Liver (tissue), 8 donors: ENCODE measurements at regions not wholly inside any gene's neighbourhood (a gene's known extent, or its start where the extent isn't known, plus 50 kb on each side); places are given as distances from the start of the nearest gene placed in this dataset.

Source experiments
- DNase-seq: peaks from one replicate; pipeline ENCODE4 v3.0.0-alpha.2; 2017; ENCODE audit warnings: low spot score
- H3K27ac ChIP-seq, 2 donors: one replicate each; pipeline ENCODE4 v1.7.0; 2013; ENCODE audit warnings: inconsistent platforms in 2 of 2, low read length in 2 of 2, control low read depth in 1 of 2, low read depth in 1 of 2, mild to moderate bottlenecking in 1 of 2
- H3K27me3 ChIP-seq, 4 donors: one replicate each; pipeline versions ENCODE4 v1.6.1 to v1.7.0; 2013; ENCODE audit warnings: low read length in 3 of 4, inconsistent platforms in 1 of 4, mild to moderate bottlenecking in 1 of 4, moderate library complexity in 1 of 4; ENCODE audit not compliant: control insufficient read depth in 4 of 4, insufficient read depth in 4 of 4
- H3K36me3 ChIP-seq, 4 donors: one replicate each; pipeline versions ENCODE4 v1.6.1 to v1.7.0; 2013; ENCODE audit warnings: low read length in 3 of 4, mild to moderate bottlenecking in 3 of 4, low read depth in 1 of 4, moderate library complexity in 1 of 4; ENCODE audit not compliant: control insufficient read depth in 4 of 4, insufficient read depth in 3 of 4
- H3K4me1 ChIP-seq, 4 donors: one replicate each; pipeline versions ENCODE4 v1.6.1 to v1.7.0; 2013; ENCODE audit warnings: low read length in 3 of 4, mild to moderate bottlenecking in 3 of 4, moderate library complexity in 1 of 4; ENCODE audit not compliant: control insufficient read depth in 4 of 4, insufficient read depth in 4 of 4
- H3K4me3 ChIP-seq, 3 donors: one replicate each; pipeline versions ENCODE4 v1.6.1 to v1.7.0; 2013; ENCODE audit warnings: low read length in 3 of 3, control low read depth in 1 of 3, low read depth in 1 of 3, mild to moderate bottlenecking in 1 of 3
- H3K9ac ChIP-seq, 2 donors: one replicate each; pipeline ENCODE4 v1.7.0; 2013; ENCODE audit warnings: low read length in 2 of 2, mild to moderate bottlenecking in 2 of 2, moderate library complexity in 2 of 2, control low read depth in 1 of 2, low read depth in 1 of 2
- H3K9me3 ChIP-seq, 4 donors: one replicate each; pipeline versions ENCODE4 v1.6.1 to v1.7.0; 2013; ENCODE audit warnings: low read length in 3 of 4; ENCODE audit not compliant: control insufficient read depth in 4 of 4
- ATF3 ChIP-seq: IDR thresholded peaks from 2 replicates; pipeline ENCODE4 v1.6.1; 2016; ENCODE audit warnings: antibody characterized with exemption
- EGR1 ChIP-seq, 2 donors: IDR thresholded peaks; 2 replicates each; pipeline ENCODE4 v1.6.1; 2016 to 2018; ENCODE audit warnings: antibody characterized with exemption in 2 of 2, low read depth in 2 of 2
- FOXA1 ChIP-seq: IDR thresholded peaks from 2 replicates; pipeline ENCODE4 v1.6.1; 2016; ENCODE audit warnings: antibody characterized with exemption
- FOXA2 ChIP-seq: IDR thresholded peaks from 2 replicates; pipeline ENCODE4 v1.6.1; 2016; ENCODE audit warnings: antibody characterized with exemption
- GABPA ChIP-seq, 2 donors: IDR thresholded peaks in 1 of 2; conservative IDR thresholded peaks in 1 of 2; 2 replicates each; pipeline ENCODE4 v1.6.1; 2016; ENCODE audit warnings: antibody characterized with exemption in 2 of 2, mild to moderate bottlenecking in 1 of 2, moderate library complexity in 1 of 2
- HNF4A ChIP-seq, 2 donors: conservative IDR thresholded peaks; 2 replicates each; pipeline ENCODE4 v1.6.1; 2016; ENCODE audit warnings: antibody characterized with exemption in 2 of 2, mild to moderate bottlenecking in 2 of 2
- HNF4G ChIP-seq: IDR thresholded peaks from 2 replicates; pipeline ENCODE4 v1.6.1; 2016; ENCODE audit warnings: antibody characterized with exemption
- JUND ChIP-seq, 2 donors: IDR thresholded peaks; 2 replicates each; pipeline ENCODE4 v1.6.1; 2016; ENCODE audit warnings: antibody characterized with exemption in 2 of 2
- NR2F2 ChIP-seq: IDR thresholded peaks from 2 replicates; pipeline ENCODE4 v1.6.1; 2016; ENCODE audit warnings: antibody characterized with exemption
- RAD21 ChIP-seq, 2 donors: IDR thresholded peaks; 2 replicates each; pipeline ENCODE4 v1.6.1; 2016; ENCODE audit warnings: antibody characterized with exemption in 2 of 2, mild to moderate bottlenecking in 2 of 2
- RXRA ChIP-seq, 2 donors: IDR thresholded peaks; 2 replicates each; pipeline ENCODE4 v1.6.1; 2017 to 2018; ENCODE audit warnings: antibody characterized with exemption in 2 of 2, mild to moderate bottlenecking in 1 of 2
- SP1 ChIP-seq: IDR thresholded peaks from 2 replicates; pipeline ENCODE4 v1.6.1; 2018; ENCODE audit warnings: antibody characterized with exemption, mild to moderate bottlenecking
- TAF1 ChIP-seq: conservative IDR thresholded peaks from 2 replicates; pipeline ENCODE4 v1.6.1; 2016; ENCODE audit warnings: antibody characterized with exemption, mild to moderate bottlenecking
- YY1 ChIP-seq: IDR thresholded peaks from 2 replicates; pipeline ENCODE4 v1.6.1; 2016; ENCODE audit warnings: antibody characterized with exemption, mild to moderate bottlenecking
- ZBTB33 ChIP-seq: IDR thresholded peaks from 2 replicates; pipeline ENCODE4 v1.6.1; 2016; ENCODE audit warnings: antibody characterized with exemption
- WGBS: extraction: QIAGEN DNeasy Blood & Tissue Kit; methylation state at CpG from one replicate; pipeline ENCODE4 v1.1.7; 2013; 5-methylcytosine and 5-hydroxymethylcytosine counted together
- TF ChIP-seq, protein P1 (sequence below): fragments of 150-350 bp; IDR thresholded peaks from 2 replicates; pipeline ENCODE4 v1.5.1; 2017; ENCODE audit warnings: improper control_type of control experiment, low read depth, low read length; ENCODE audit not compliant: missing input control
- TF ChIP-seq, protein P2 (sequence below): IDR thresholded peaks from 2 replicates; pipeline ENCODE4 v1.6.1; 2016; ENCODE audit warnings: antibody characterized with exemption, mild to moderate bottlenecking
- donor health status: healthy.
- donor health status: healthy.
- donor health status: healthy.
- donor health status: healthy.
- donor health status: healthy.

GRCh38 chr3:70120357-70120966 is 120.9 kb downstream of the SAMMSON start:
- TF ChIP-seq SP1 (no peak), TAF1 (no peak), JUND (IDR thresholded peaks at IDR 0.05) (no peak), FOXA1 (no peak), EGR1 (IDR thresholded peaks at IDR 0.05; ENCODE audit: low read depth in 2 of 2) (no peak), RAD21 (IDR thresholded peaks at IDR 0.05) (peak; percentile 81 to 93)
- TF ChIP-seq, protein P1, sequence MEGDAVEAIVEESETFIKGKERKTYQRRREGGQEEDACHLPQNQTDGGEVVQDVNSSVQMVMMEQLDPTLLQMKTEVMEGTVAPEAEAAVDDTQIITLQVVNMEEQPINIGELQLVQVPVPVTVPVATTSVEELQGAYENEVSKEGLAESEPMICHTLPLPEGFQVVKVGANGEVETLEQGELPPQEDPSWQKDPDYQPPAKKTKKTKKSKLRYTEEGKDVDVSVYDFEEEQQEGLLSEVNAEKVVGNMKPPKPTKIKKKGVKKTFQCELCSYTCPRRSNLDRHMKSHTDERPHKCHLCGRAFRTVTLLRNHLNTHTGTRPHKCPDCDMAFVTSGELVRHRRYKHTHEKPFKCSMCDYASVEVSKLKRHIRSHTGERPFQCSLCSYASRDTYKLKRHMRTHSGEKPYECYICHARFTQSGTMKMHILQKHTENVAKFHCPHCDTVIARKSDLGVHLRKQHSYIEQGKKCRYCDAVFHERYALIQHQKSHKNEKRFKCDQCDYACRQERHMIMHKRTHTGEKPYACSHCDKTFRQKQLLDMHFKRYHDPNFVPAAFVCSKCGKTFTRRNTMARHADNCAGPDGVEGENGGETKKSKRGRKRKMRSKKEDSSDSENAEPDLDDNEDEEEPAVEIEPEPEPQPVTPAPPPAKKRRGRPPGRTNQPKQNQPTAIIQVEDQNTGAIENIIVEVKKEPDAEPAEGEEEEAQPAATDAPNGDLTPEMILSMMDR: peak; percentile 67
- 69% methylated on average over 11 of the region's 11 CpGs for WGBS
- H3K27ac ChIP-seq: no peak overlapping the region
- H3K36me3 ChIP-seq: no peaks in the 10 kb centered on the region
- peaks cover 0 to 3% (median 0%) of the 10 kb centered on the region in 4 donors for H3K27me3 ChIP-seq
- no peaks in the 10 kb centered on the region for H3K9me3 ChIP-seq
- H3K4me1 ChIP-seq: no peaks in the 10 kb centered on the region
- DNase-seq: peak; percentile 65
- H3K9ac ChIP-seq: no peak overlapping the region
- no peak overlapping the region for H3K4me3 ChIP-seq

GRCh38 chr3:70127192-70127591 is 127.7 kb downstream of the SAMMSON start:
- WGBS: 91% methylated on average over 1 of the region's 1 CpG
- no peak overlapping the region for H3K4me3 ChIP-seq

More at GRCh38 chr3:70127192-70127591, 127.7 kb downstream of the SAMMSON start:
- no peak for DNase-seq
- H3K9me3 ChIP-seq: no peaks in the 10 kb centered on the region
- H3K36me3 ChIP-seq: no peaks in the 10 kb centered on the region
- H3K27ac ChIP-seq: no peak overlapping the region
- TF ChIP-seq SP1 (no peak), ATF3 (no peak), FOXA2 (no peak), NR2F2 (no peak), GABPA (IDR thresholded peaks at IDR 0.05 in 1 of 2, conservative IDR thresholded peaks at IDR 0.05 in 1 of 2) (no peak), FOXA1 (no peak), HNF4A (conservative IDR thresholded peaks at IDR 0.05) (no peak), HNF4G (no peak), RXRA (IDR thresholded peaks at IDR 0.05) (no peak), YY1 (no peak), RAD21 (IDR thresholded peaks at IDR 0.05) (no peak), TAF1 (no peak), EGR1 (IDR thresholded peaks at IDR 0.05; ENCODE audit: low read depth in 2 of 2) (no peak), ZBTB33 (no peak), JUND (IDR thresholded peaks at IDR 0.05) (no peak)
- TF ChIP-seq, protein P1: no peak
- TF ChIP-seq, protein P2, sequence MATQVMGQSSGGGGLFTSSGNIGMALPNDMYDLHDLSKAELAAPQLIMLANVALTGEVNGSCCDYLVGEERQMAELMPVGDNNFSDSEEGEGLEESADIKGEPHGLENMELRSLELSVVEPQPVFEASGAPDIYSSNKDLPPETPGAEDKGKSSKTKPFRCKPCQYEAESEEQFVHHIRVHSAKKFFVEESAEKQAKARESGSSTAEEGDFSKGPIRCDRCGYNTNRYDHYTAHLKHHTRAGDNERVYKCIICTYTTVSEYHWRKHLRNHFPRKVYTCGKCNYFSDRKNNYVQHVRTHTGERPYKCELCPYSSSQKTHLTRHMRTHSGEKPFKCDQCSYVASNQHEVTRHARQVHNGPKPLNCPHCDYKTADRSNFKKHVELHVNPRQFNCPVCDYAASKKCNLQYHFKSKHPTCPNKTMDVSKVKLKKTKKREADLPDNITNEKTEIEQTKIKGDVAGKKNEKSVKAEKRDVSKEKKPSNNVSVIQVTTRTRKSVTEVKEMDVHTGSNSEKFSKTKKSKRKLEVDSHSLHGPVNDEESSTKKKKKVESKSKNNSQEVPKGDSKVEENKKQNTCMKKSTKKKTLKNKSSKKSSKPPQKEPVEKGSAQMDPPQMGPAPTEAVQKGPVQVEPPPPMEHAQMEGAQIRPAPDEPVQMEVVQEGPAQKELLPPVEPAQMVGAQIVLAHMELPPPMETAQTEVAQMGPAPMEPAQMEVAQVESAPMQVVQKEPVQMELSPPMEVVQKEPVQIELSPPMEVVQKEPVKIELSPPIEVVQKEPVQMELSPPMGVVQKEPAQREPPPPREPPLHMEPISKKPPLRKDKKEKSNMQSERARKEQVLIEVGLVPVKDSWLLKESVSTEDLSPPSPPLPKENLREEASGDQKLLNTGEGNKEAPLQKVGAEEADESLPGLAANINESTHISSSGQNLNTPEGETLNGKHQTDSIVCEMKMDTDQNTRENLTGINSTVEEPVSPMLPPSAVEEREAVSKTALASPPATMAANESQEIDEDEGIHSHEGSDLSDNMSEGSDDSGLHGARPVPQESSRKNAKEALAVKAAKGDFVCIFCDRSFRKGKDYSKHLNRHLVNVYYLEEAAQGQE: no peak
- H3K4me1 ChIP-seq: no peaks in the 10 kb centered on the region
- H3K27me3 ChIP-seq: no peaks in the 10 kb centered on the region
- H3K9ac ChIP-seq: no peak overlapping the region
